Midbrain (tissue), 1 donor: ENCODE measurements at regions not wholly inside any gene's neighbourhood (a gene's known extent, or its start where the extent isn't known, plus 50 kb on each side); places are given as distances from the start of the nearest gene placed in this dataset.
"Not testable (repeated sequence)": the region's sequence is repeated elsewhere in the genome, so short reads cannot be mapped to it uniquely, and the experiment has no call there.

Experiments
- DNase-seq: peaks from one replicate; lab custom pipeline; 2025; lab: John Stamatoyannopoulos, UW

GRCh38 chr2:78710632-78711375, 314.7 kb upstream of the REG3G start:
- DNase-seq, result no peak

DNA sequence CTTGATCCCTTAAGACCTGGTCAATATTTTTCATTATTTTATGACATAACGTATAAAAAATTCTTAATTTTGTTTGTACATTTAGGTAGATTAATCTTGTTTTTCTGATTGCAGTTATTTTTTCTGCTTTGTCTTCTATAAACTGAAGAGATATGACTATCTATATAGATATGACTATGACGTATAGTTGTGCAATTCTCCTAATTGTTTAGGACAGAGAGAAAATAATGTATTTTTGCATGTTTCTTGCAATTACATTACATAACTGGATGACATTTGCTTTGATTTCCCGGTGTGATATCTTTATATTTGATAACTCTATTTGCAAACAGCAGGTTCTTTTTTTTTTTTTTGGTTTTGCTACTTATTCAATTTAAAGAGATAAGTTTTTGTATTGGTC, 310.2 kb upstream of the REG3G start:
- no peak for DNase-seq

DNA sequence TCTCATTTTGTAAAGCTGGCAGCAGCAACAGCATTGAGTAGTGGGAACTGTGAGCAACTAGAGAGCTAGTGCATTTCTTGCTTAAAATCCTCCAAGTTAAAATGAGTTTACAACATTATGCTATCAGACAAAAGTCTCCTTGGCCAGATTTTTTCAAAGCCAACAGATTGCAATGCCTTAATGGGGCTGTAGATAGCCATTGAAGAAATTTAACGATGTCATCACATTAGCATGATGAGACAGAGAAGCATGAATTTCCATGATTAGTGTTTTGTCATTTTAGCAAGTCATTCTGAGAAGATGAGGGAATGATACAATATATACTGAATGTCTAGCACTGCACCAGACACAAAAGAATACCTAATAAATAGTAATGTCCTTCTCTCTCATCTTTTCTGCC, 307.5 kb upstream of the REG3G start:
- DNase-seq, result no peak

DNA sequence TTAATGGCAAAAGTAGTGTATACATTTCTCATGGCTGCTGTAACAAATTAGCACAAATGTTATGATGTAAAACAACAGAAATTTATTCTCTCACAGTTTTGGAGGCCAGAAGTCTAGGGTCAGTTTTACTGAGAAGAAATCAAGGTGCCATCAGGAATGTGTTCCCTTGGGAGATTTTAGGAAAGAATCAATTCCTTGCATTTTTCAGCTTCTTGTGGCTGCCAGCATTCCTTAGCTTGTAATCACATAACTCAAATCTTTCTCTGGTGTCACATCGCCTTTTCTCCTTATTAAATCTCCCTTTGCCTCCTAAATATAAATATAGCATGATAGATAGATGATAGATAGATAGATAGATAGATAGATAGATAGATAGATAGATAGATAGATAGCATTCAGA, 307.0 kb upstream of the REG3G start:
- no peak for DNase-seq

DNA sequence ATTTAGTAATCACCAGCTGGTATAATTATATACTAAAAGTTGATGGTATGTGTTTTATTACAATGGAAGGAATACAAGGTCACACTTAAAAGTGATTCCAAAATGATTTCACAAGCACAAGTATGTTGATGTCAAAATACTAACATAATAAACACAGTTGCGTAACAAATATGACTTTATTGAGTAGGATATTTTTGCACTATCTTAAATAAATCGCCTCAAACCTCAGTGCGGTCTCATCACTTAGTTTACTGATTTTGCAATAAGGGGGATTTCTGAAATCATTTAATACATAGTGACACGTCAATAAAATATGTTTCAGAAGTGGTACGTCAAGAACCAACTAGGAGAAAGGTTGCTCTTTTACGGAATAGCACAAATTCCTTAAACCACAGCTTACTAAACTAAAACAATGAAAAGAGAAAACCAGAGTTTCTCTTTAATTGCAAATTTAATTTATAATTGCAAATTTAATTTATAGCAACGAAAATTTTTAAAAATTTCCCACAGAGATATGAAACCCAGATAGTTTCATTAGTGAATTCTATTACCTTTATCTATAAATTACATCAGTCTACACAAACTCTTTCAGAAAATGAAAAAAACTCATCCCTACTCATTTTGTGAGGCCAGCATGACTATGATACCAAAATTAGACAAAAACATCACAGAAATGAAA, 304.0 kb upstream of the REG3G start:
- no peak for DNase-seq

GRCh38 chr2:78734221-78734620, 291.3 kb upstream of the REG3G start:
- DNase-seq, result no peak

- DNase-seq, result no peak
Observed at GRCh38 chr2:78739282-78739681, 286.2 kb upstream of the REG3G start.

GRCh38 chr2:78749638-78750037, 275.9 kb upstream of the REG3G start:
- DNase-seq, result no peak

GRCh38 chr2:78750219-78750618, 275.3 kb upstream of the REG3G start:
- no peak for DNase-seq

DNA sequence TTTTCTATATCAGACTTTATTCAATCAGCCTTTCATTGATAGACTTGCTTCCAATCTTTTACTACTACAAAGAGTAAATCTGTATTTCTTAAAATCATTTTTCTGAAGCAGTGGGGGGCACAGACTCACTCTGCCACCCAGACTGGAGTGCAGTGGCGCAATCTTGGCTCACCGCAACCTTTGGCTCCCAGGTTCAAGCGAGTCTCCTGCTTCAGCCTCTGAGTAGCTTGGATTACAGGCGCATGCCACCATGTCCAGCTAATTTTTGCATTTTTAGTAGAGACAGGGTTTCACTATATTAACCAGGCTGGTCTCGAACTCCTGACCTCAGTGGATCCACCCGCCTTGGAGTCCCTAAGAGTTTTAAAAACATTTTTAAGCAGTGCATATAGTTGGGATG, 270.6 kb upstream of the REG3G start:
- DNase-seq, result no peak

GRCh38 chr2:78757191-78757590, 268.3 kb upstream of the REG3G start:
- no peak for DNase-seq

DNA sequence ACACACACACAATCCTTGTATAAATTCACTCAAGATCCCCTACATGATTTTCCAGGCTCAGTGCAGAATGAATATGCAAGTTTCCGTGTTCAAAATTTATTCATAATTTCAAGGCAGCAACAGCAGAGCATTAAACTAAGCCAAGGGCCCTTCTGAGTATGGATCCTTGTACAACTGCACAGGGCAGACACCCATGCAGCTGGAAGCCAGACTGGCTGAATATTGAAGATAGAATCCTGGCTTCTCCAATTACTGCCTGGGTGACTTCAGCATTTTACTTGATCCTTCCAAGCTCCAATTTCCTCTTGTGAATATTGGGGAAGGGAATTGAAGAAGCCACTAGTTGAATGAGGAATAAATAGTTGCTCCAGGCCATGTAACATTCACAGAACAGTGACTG, 267.9 kb upstream of the REG3G start:
- DNase-seq, result no peak

GRCh38 chr2:78758765-78759164, 266.7 kb upstream of the REG3G start:
- DNase-seq, result not testable (repeated sequence)

GRCh38 chr2:78766459-78766858, 259.0 kb upstream of the REG3G start:
- DNase-seq, result peak; percentile 16

GRCh38 chr2:78768016-78768415, 257.5 kb upstream of the REG3G start:
- DNase-seq, result no peak

GRCh38 chr2:78775291-78775690, 250.2 kb upstream of the REG3G start:
- no peak for DNase-seq

DNA sequence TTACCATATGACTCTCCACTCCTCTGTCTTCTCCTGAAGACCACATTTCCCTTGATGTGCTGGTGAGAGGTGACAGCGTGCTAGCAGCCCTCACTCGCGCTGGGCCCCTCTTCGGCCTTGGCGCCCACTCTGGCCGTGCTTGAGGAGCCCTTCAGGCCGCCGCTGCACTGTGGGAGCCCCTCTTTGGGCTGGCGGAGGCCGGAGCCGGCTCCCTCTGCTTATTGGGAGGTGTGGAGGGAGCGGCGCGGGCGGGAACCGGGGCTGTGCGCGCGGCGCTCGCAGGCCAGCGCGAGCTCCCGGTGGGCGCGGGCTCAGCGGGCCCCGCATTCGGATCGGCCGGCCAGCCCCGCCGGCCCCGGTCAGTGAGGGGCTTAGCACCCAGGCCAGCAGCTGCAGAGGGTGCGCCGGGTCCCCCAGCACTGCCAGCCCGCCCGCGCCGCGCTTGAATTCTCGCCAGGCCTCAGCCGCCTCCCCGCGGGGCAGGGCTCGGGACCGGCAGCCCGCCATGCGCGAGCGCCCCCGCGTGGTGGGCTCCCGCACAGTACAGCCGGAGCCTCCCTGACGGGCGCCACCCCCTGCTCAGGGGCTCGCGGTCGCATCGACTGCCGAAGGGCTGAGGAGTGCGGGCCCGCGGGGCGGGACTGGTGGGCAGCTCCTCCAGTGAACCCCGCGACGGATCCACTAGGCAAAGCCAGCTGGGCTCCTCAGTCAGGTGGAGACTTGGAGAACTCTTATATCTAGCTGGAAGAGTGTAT, 246.6 kb upstream of the REG3G start:
- DNase-seq, result no peak

- no peak for DNase-seq
Observed at GRCh38 chr2:78779761-78780160, 245.7 kb upstream of the REG3G start.

GRCh38 chr2:78780256-78780655, 245.2 kb upstream of the REG3G start:
- no peak for DNase-seq

- DNase-seq, result no peak
Observed at GRCh38 chr2:78780864-78781583, 244.5 kb upstream of the REG3G start.

DNA sequence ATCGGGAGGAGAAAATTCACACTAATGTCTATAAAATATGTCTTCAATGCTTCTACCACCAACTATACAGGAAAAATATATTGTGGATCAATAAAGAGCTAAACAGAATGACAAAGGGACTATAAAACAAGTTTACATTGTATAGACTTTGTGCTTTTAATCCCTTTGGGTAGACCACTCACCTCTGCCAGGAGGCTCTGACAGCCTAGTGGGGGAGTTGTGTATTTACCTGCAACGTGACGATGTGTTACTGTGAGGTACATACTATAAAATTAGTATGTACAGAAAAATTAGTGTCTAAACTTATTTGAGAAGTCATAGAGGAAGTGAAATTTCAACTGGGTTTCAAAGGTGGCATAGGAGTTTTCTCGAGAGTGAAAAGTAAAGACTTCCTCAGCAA, 243.3 kb upstream of the REG3G start:
- no peak for DNase-seq

DNA sequence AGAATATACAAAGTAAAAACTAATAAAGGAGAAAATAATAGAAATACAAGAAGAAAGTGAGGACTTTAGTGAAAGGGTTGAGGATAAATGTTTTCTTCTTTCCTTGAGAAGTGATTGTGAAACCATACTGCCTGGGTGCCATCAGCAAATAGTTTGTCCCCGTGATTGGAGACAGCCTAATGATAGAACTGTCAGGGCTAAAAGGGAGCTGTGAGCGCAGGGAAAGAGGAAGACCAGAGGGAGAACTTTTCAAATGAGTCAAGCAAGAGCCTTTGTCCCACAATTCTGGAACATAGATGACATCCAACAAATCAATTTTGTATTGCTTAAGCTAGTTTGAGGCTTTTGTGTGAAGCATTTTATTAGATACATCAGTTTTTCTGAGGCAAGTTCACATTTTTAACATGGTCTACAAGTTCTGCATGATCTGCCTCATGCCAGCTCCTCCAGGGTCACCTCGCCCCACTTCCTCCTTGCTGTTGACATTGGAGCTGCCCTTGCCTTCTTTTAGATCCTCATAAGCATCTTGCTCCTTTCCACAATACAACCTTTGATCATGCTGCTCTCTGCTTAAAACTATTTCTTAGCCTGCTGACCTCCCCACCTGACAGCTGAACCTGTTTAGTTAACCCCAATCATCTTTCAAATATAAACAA, 213.4 kb upstream of the REG3G start:
- no peak for DNase-seq
